Stimulated activated CD8-positive, alpha-beta memory T cell treated with anti-CD3 and anti-CD28 coated beads, Interleukin-15, amount 100 ng/mL, for 48 hours (primary cell): ENCODE measurements at regions not wholly inside any gene's neighbourhood (a gene's known extent, or its start where the extent isn't known, plus 50 kb on each side); places are given as distances from the start of the nearest gene placed in this dataset.
"Not testable (repeated sequence)": the region's sequence is repeated elsewhere in the genome, so short reads cannot be mapped to it uniquely, and the experiment has no call there.

ENCODE experiments used
- DNase-seq, 2 donors: peaks; one replicate each; pipeline ENCODE4 v3.0.0-alpha.2; 2020; ENCODE audit warnings: low read depth in 2 of 2

- no peak for DNase-seq
Observed at GRCh38 chr3:36077320-36077719, 303.0 kb upstream of the STAC start.

- not testable (repeated sequence) for DNase-seq
Observed at GRCh38 chr3:36082958-36083357, 297.3 kb upstream of the STAC start.

- no peak for DNase-seq
Observed at GRCh38 chr3:36095238-36095637, 285.1 kb upstream of the STAC start.

GRCh38 chr3:36097209-36097608 is 283.1 kb upstream of the STAC start:
- no peak for DNase-seq

GRCh38 chr3:36114353-36114752 is 266.0 kb upstream of the STAC start:
- no peak for DNase-seq

- DNase-seq, result no peak
Observed at GRCh38 chr3:36124118-36124796, 256.0 kb upstream of the STAC start.

GRCh38 chr3:36132214-36132613 is 248.1 kb upstream of the STAC start:
- no peak for DNase-seq

GRCh38 chr3:36135863-36136262 is 244.4 kb upstream of the STAC start:
- no peak for DNase-seq

GRCh38 chr3:36142746-36143145 is 237.6 kb upstream of the STAC start:
- DNase-seq, result no peak

- no peak for DNase-seq
Observed at GRCh38 chr3:36146404-36146803, 233.9 kb upstream of the STAC start.

- no peak for DNase-seq
Observed at GRCh38 chr3:36147934-36148558, 232.3 kb upstream of the STAC start.

- DNase-seq, result no peak
Observed at GRCh38 chr3:36149447-36149865, 230.8 kb upstream of the STAC start.

- DNase-seq, result no peak
Observed at GRCh38 chr3:36155515-36155914, 224.8 kb upstream of the STAC start.

- no peak for DNase-seq
Observed at GRCh38 chr3:36164400-36164799, 215.9 kb upstream of the STAC start.

GRCh38 chr3:36165509-36166290 is 214.6 kb upstream of the STAC start:
- no peak for DNase-seq

GRCh38 chr3:36166477-36166876 is 213.8 kb upstream of the STAC start:
- no peak for DNase-seq

GRCh38 chr3:36172699-36173098 is 207.6 kb upstream of the STAC start:
- DNase-seq, result no peak

GRCh38 chr3:36175113-36175812 is 205.0 kb upstream of the STAC start:
- no peak for DNase-seq

- DNase-seq, result no peak
Observed at GRCh38 chr3:36175916-36176461, 204.3 kb upstream of the STAC start.

- DNase-seq, result no peak
Observed at GRCh38 chr3:36178018-36178417, 202.3 kb upstream of the STAC start.

- DNase-seq, result no peak
Observed at GRCh38 chr3:36182024-36182423, 198.3 kb upstream of the STAC start.

GRCh38 chr3:36187197-36187596 is 193.1 kb upstream of the STAC start:
- not testable (repeated sequence) for DNase-seq
